ENCODE measurements at regions not wholly inside any gene's neighbourhood (a gene's known extent, or its start where the extent isn't known, plus 50 kb on each side); places are given as distances from the start of the nearest gene placed in this dataset.

DNA sequence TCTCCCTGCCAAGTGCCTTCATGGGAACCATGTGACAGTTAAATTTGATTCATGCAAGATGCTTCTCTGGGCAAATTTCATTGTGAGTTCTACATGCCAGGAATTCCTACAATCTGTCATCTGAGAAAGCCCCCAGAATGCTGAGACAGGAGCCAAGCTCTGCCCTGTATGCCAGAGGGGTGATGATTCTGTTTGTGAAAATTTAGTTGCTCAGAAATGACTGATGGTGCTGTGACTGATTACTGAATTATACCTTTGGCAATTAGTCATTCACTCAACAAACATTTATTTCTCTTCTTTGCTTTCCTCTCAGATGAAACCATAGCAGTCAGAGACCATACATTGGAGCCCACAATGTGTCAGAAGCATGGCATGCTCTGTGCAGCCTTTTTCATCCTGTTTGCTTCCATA is 69.0 kb upstream of the ZBED5 start:
- ChIA-PET CTCF (no interaction called here), POLR2A (interaction anchor here (0.6 to 1.5 kb wide), 3 partner anchors 27 to 337 kb away, joined by 3 to 18 read pairs (median 7); partner anchors contain the start of gene EIF4G2)
- no peak for DNase-seq (ENCODE audit: extremely low spot score)
- no peak for TF ChIP-seq TARDBP (IDR thresholded peaks at IDR 0.05)
- no peak for TF ChIP-seq SUZ12 (IDR thresholded peaks at IDR 0.05)
- TF ChIP-seq LEF1 (IDR thresholded peaks at IDR 0.05; ENCODE audit: borderline replicate concordance) = no peak
- TF ChIP-seq FOXM1 (IDR thresholded peaks at IDR 0.05; ENCODE audit: borderline replicate concordance) = no peak
- TF ChIP-seq, protein P1, sequence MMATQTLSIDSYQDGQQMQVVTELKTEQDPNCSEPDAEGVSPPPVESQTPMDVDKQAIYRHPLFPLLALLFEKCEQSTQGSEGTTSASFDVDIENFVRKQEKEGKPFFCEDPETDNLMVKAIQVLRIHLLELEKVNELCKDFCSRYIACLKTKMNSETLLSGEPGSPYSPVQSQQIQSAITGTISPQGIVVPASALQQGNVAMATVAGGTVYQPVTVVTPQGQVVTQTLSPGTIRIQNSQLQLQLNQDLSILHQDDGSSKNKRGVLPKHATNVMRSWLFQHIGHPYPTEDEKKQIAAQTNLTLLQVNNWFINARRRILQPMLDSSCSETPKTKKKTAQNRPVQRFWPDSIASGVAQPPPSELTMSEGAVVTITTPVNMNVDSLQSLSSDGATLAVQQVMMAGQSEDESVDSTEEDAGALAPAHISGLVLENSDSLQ (IDR thresholded peaks at IDR 0.05) = no peak
- no peak for TF ChIP-seq ZNF384 (IDR thresholded peaks at IDR 0.05)
- TF ChIP-seq ELF4 (IDR thresholded peaks at IDR 0.05) = no peak
- no peak for TF ChIP-seq L3MBTL2 (conservative IDR thresholded peaks at IDR 0.05)
- no peak for TF ChIP-seq CTBP1 (IDR thresholded peaks at IDR 0.05; ENCODE audit: borderline replicate concordance)
- TF ChIP-seq NFRKB (IDR thresholded peaks at IDR 0.05) = no peak
- no peak for TF ChIP-seq FOXA1 (IDR thresholded peaks at IDR 0.05)
- TF ChIP-seq FOXK2 (IDR thresholded peaks at IDR 0.05) = no peak
- no peak for TF ChIP-seq BHLHE40 (IDR thresholded peaks at IDR 0.05; ENCODE audit: borderline replicate concordance)
- no peak for TF ChIP-seq ARNT (IDR thresholded peaks at IDR 0.05)
- TF ChIP-seq SP1 (IDR thresholded peaks at IDR 0.05) = no peak

DNA sequence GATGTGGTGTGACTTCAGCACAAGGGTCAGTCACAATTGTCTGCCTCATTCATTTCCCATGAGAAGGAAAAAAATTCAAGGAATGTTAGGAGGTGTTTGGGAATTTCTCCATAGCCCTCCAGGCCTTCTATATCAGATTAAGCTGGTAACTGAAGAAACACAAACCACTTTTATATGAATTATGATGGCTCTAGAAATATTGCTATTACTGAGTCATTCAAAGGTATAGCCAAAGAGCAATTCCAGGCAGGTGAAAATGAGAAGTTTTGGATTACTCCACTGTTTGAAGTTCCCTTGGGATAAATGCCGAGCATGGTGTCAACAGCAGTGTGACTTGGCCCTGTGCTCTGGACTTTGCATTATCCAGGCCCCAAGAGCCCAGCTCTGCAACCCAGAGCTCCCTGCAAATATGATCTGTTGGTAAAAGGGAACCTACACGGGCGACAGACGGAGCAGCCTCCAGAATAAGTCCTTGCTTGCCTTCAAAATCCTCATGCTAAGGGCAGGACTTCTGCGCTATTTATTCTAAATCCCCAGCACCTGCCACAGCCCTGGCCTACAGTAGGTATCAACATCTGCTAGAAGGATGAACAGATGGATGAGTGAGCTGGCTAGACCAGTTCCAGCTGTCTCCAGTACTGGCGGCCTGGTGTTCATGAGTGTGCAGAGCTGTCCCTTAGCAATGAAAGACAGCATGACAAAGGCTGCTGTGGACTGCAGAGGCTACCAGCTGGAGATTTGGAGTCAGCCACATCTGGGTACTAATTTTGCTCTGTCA is 67.5 kb upstream of the ZBED5 start:
- CTCF ChIA-PET = interaction anchor here (0.6 to 1.3 kb wide), 4 partner anchors 8 to 144 kb away, joined by 3 to 5 read pairs (median 4); no protein-coding TSS in a partner anchor
- no peak for DNase-seq (ENCODE audit: extremely low spot score)
- POLR2A ChIA-PET = interaction anchor here (0.8 to 1.2 kb wide), 2 partner anchors 116 kb away, joined by 3 to 5 read pairs; partner anchors contain the start of gene EIF4G2
- TF ChIP-seq FOXK2 (IDR thresholded peaks at IDR 0.05) (no peak), ELF4 (IDR thresholded peaks at IDR 0.05) (no peak), HDGF (IDR thresholded peaks at IDR 0.05; ENCODE audit: borderline replicate concordance) (no peak), BHLHE40 (IDR thresholded peaks at IDR 0.05; ENCODE audit: borderline replicate concordance) (no peak), FOXA1 (IDR thresholded peaks at IDR 0.05) (no peak), LEF1 (IDR thresholded peaks at IDR 0.05; ENCODE audit: borderline replicate concordance) (no peak), L3MBTL2 (conservative IDR thresholded peaks at IDR 0.05) (no peak), TARDBP (IDR thresholded peaks at IDR 0.05) (no peak), SP1 (IDR thresholded peaks at IDR 0.05) (no peak), FOXM1 (IDR thresholded peaks at IDR 0.05; ENCODE audit: borderline replicate concordance) (no peak), NFRKB (IDR thresholded peaks at IDR 0.05) (no peak), SUZ12 (IDR thresholded peaks at IDR 0.05) (no peak), CTBP1 (IDR thresholded peaks at IDR 0.05; ENCODE audit: borderline replicate concordance) (no peak), ZNF384 (IDR thresholded peaks at IDR 0.05) (no peak)
- TF ChIP-seq, protein P1 (IDR thresholded peaks at IDR 0.05) = no peak

DNA sequence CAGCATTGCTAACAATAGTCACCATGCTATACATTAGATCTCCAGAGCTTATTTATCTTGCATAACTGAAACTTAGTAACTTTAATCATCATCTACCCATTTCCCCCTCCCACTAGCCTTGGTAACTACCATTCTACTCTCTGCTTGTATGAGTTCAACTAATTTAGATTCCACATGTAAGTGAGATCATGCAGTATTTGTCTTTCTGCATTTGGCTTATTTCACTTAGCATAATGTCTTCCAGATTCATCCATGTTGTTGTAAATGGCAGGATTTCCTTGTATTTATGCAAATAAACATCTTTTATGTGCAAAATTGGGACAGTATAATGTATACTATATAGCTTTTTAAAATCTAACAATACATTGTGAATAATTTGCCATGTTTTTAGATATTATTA is 66.0 kb upstream of the ZBED5 start:
- POLR2A ChIA-PET = interaction anchor here (1.4 kb wide), 1 partner anchor 115 kb away, joined by 3 read pairs; the partner anchor contains the start of gene EIF4G2
- TF ChIP-seq SUZ12 (IDR thresholded peaks at IDR 0.05) (no peak), LEF1 (IDR thresholded peaks at IDR 0.05; ENCODE audit: borderline replicate concordance) (no peak), CTBP1 (IDR thresholded peaks at IDR 0.05; ENCODE audit: borderline replicate concordance) (no peak), FOXK2 (IDR thresholded peaks at IDR 0.05) (no peak), ARNT (IDR thresholded peaks at IDR 0.05) (no peak), ELF4 (IDR thresholded peaks at IDR 0.05) (no peak), FOXM1 (IDR thresholded peaks at IDR 0.05; ENCODE audit: borderline replicate concordance) (no peak), BHLHE40 (IDR thresholded peaks at IDR 0.05; ENCODE audit: borderline replicate concordance) (no peak)
- no peak for DNase-seq (ENCODE audit: extremely low spot score)
- CTCF ChIA-PET = no interaction called here

DNA sequence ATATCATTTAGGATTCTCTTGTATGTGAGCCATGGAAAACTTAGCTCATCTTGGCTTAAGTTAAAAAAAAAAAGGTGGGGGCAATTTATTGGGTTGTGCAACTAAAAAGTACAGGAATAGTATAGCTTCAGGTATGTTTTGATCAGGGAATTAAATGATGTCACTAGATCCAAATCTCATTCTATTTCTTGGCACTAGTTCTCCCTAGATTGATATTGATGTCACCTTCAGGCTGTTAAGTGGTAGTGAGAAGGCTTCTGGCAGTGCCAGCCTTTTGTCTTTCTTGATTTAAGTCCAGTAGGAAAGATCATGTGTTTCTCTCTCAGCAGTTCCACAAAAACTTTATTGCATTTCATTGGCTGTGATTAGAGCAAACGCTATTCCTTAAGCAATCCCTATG is 65.0 kb upstream of the ZBED5 start:
- CTCF ChIA-PET = no interaction called here
- no peak for TF ChIP-seq FOXK2 (IDR thresholded peaks at IDR 0.05)
- POLR2A ChIA-PET = interaction anchor here (0.9 to 1.4 kb wide), 3 partner anchors 8 to 114 kb away, joined by 3 read pairs; partner anchors contain the start of genes EIF4G2 and ZBED5
- DNase-seq (ENCODE audit: extremely low spot score) = no peak

DNA sequence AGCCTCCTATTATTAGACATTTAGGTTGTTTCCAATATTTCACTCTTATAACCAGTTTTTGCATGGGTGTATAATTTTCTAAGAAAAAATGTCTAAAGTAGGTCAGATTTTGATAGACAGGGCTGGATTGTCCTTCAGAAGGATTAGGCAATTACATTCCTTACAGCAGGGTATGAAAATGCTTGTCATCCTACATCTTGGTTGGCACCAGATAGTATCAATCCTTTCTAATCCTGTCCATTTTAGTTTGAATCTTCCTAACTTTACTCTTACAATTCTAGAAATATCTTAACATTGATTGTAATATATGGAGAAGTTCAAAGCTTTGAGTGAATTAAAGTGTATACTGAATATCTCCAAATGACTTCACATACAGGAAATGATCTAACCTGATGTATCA is 63.0 kb upstream of the ZBED5 start:
- ChIA-PET POLR2A (interaction anchor here (3.0 kb wide), 1 partner anchor 112 kb away, joined by 13 read pairs; the partner anchor contains the start of gene EIF4G2), CTCF (no interaction called here)
- DNase-seq (ENCODE audit: extremely low spot score) = no peak
- TF ChIP-seq ARNT (IDR thresholded peaks at IDR 0.05) = no peak
- no peak for TF ChIP-seq FOXM1 (IDR thresholded peaks at IDR 0.05; ENCODE audit: borderline replicate concordance)
- no peak for TF ChIP-seq SP1 (IDR thresholded peaks at IDR 0.05)
- no peak for TF ChIP-seq SUZ12 (IDR thresholded peaks at IDR 0.05)
- no peak for TF ChIP-seq HDGF (IDR thresholded peaks at IDR 0.05; ENCODE audit: borderline replicate concordance)
- TF ChIP-seq FOXA1 (IDR thresholded peaks at IDR 0.05) = no peak
- TF ChIP-seq TARDBP (IDR thresholded peaks at IDR 0.05) = no peak
- no peak for TF ChIP-seq NFRKB (IDR thresholded peaks at IDR 0.05)
- TF ChIP-seq ZNF384 (IDR thresholded peaks at IDR 0.05) = no peak
- TF ChIP-seq ELF4 (IDR thresholded peaks at IDR 0.05) = no peak
- no peak for TF ChIP-seq BHLHE40 (IDR thresholded peaks at IDR 0.05; ENCODE audit: borderline replicate concordance)
- no peak for TF ChIP-seq FOXK2 (IDR thresholded peaks at IDR 0.05)
- TF ChIP-seq LEF1 (IDR thresholded peaks at IDR 0.05; ENCODE audit: borderline replicate concordance) = no peak
- TF ChIP-seq L3MBTL2 (conservative IDR thresholded peaks at IDR 0.05) = no peak
- TF ChIP-seq, protein P1 (IDR thresholded peaks at IDR 0.05) = no peak
- TF ChIP-seq CTBP1 (IDR thresholded peaks at IDR 0.05; ENCODE audit: borderline replicate concordance) = no peak
